ENCODE measurements at regions not wholly inside any gene's neighbourhood (a gene's known extent, or its start where the extent isn't known, plus 50 kb on each side); places are given as distances from the start of the nearest gene placed in this dataset.

- no peak for DNase-seq (ENCODE audit: low read depth)
Observed at GRCh38 chr17:77458202-77459017, 317.6 kb downstream of the SEC14L1 start.

- no peak for DNase-seq (ENCODE audit: low read depth)
Observed at GRCh38 chr17:77459018-77459755, 318.4 kb downstream of the SEC14L1 start.

GRCh38 chr17:77460514-77461046, 319.8 kb downstream of the SEC14L1 start:
- DNase-seq (ENCODE audit: low read depth): no peak

- DNase-seq (ENCODE audit: low read depth): no peak
Observed at GRCh38 chr17:77461277-77462057, 320.7 kb downstream of the SEC14L1 start.

- no peak for DNase-seq (ENCODE audit: low read depth)
Observed at GRCh38 chr17:77462090-77462489, 321.3 kb downstream of the SEC14L1 start.

GRCh38 chr17:77462553-77463497, 322.1 kb downstream of the SEC14L1 start:
- no peak for DNase-seq (ENCODE audit: low read depth)

GRCh38 chr17:77464988-77465357, 324.2 kb downstream of the SEC14L1 start:
- no peak for DNase-seq (ENCODE audit: low read depth)

- no peak for DNase-seq (ENCODE audit: low read depth)
Observed at GRCh38 chr17:77465358-77466041, 324.7 kb downstream of the SEC14L1 start.

GRCh38 chr17:77466140-77466539, 325.4 kb downstream of the SEC14L1 start:
- DNase-seq (ENCODE audit: low read depth): no peak

GRCh38 chr17:77466596-77467223, 325.9 kb downstream of the SEC14L1 start:
- no peak for DNase-seq (ENCODE audit: low read depth)

- no peak for DNase-seq (ENCODE audit: low read depth)
Observed at GRCh38 chr17:77467521-77467920, 326.8 kb downstream of the SEC14L1 start.

GRCh38 chr17:77468897-77469296, 328.1 kb downstream of the SEC14L1 start:
- no peak for DNase-seq (ENCODE audit: low read depth)

GRCh38 chr17:77470330-77470786, 329.6 kb downstream of the SEC14L1 start:
- DNase-seq (ENCODE audit: low read depth): no peak

- DNase-seq (ENCODE audit: low read depth): no peak
Observed at GRCh38 chr17:77470800-77471733, 330.3 kb downstream of the SEC14L1 start.

- DNase-seq (ENCODE audit: low read depth): no peak
Observed at GRCh38 chr17:77471984-77472461, 331.3 kb downstream of the SEC14L1 start.

- DNase-seq (ENCODE audit: low read depth): no peak
Observed at GRCh38 chr17:77472468-77473310, 331.9 kb downstream of the SEC14L1 start.

GRCh38 chr17:77473615-77474226, 333.0 kb downstream of the SEC14L1 start:
- no peak for DNase-seq (ENCODE audit: low read depth)

All from GM04504 (cell line).